Retinal pigment epithelial cell (primary cell): ENCODE measurements at regions not wholly inside any gene's neighbourhood (a gene's known extent, or its start where the extent isn't known, plus 50 kb on each side); places are given as distances from the start of the nearest gene placed in this dataset.

ENCODE experiments used
- DNase-seq: peaks from one replicate; pipeline ENCODE4 v3.0.0-alpha.2; 2010; ENCODE audit warnings: low read depth
- H3K4me3 ChIP-seq: 2 replicates; pipeline ENCODE4 v1.5.1; 2011; ENCODE audit warnings: mild to moderate bottlenecking, low read length, control low read depth, moderate library complexity
- CTCF ChIP-seq: conservative IDR thresholded peaks from 2 replicates; pipeline ENCODE4 v1.5.1; 2011; ENCODE audit warnings: low read depth, low read length, control low read depth, inconsistent platforms

GRCh38 chr18:51912381-51912780 lies 427.6 kb upstream of the DCC start:
- DNase-seq: no peak
- no peak for TF ChIP-seq CTCF

DNA sequence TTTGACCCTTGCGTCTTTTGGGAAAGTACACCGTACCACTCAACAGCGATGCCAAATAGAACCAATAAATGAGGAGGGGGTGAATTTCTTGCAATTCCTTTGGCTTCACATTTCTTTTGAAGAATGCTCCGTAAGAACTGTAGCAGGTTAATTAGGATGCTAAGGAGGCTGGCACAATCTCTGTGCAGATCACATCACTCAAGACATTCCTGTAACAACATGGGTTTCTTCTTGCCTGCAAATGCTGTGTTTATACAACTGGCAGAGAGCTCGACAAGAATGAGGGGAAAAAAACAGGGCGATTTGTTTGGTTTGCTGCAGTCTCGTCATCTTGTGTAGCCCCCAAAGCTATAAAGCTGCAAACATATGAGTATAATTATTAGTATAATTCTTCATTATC lies 424.8 kb upstream of the DCC start:
- no peak for TF ChIP-seq CTCF
- H3K4me3 ChIP-seq: no peak overlapping the region
- DNase-seq: no peak

More at GRCh38 chr18:51912381-51912780, 427.6 kb upstream of the DCC start:
- no peak overlapping the region for H3K4me3 ChIP-seq

DNA sequence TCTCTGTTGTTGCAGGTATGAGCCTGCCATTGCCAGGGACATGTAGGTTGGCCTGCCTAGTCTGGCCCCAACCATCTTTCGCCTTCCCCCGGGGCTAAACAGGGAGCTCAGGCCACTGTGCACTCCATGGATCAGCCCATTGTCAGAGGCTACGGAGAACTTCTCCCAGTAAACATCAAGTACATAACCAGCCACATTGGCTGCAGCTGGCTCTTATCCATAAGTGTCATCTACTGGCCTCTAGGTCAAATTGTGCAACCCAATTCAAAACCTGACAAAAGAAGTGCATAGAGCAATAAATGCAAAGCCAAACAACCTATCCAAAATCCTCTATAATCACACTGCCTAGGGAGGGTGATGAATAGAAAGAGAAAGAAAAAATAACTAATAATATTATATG lies 418.1 kb upstream of the DCC start:
- DNase-seq: no peak
- H3K4me3 ChIP-seq: no peak overlapping the region
- TF ChIP-seq CTCF: no peak

GRCh38 chr18:51933903-51934302 lies 406.1 kb upstream of the DCC start:
- TF ChIP-seq CTCF: no peak
- no peak overlapping the region for H3K4me3 ChIP-seq
- no peak for DNase-seq

DNA sequence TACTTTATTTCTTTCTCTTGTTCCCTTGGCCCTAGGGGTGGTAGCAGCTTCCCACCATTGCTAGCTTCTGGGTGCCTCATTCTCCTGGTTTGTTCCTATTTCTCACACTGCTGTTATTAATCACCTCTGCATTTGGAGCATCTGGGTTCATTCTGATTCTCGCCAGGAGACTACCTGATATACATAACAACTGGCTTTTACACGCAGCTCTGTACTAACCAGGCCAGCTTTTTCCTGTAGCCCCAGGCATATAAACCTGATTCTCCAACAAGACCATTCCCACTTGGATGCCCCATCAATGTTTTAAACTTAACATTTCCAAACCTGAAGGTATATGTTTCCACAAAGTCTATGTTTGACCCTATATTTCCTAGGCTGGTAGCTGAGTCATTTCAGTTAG lies 403.9 kb upstream of the DCC start:
- no peak for TF ChIP-seq CTCF
- no peak for DNase-seq

GRCh38 chr18:51941999-51942398 lies 398.0 kb upstream of the DCC start:
- no peak for DNase-seq
- no peak for TF ChIP-seq CTCF
- no peak overlapping the region for H3K4me3 ChIP-seq

More for the DNA sequence above, 403.9 kb upstream of the DCC start:
- H3K4me3 ChIP-seq: no peak overlapping the region

GRCh38 chr18:51943281-51943680 lies 396.7 kb upstream of the DCC start:
- DNase-seq: no peak
- TF ChIP-seq CTCF: no peak
- no peak overlapping the region for H3K4me3 ChIP-seq
